T-helper 2 cell treated with Interferon-gamma antibody and Interleukin-4, amounts not matched to agents 100 ng/mL and 5 ng/mL, for 36 hours (primary cell): ENCODE measurements at regions not wholly inside any gene's neighbourhood (a gene's known extent, or its start where the extent isn't known, plus 50 kb on each side); places are given as distances from the start of the nearest gene placed in this dataset.

Source experiments
- intact Hi-C: fragments of 100-400 bp; cut with micrococcal nuclease; formaldehyde crosslinking; loops from one replicate; pipeline ENCODE4 v1.15.1; 2023

GRCh38 chr6:133583907-133584427, 304.9 kb upstream of the TCF21 start:
- intact Hi-C loops = no loop called here

- intact Hi-C loops = no loop called here
Measured at GRCh38 chr6:133584823-133585222, 304.1 kb upstream of the TCF21 start.

GRCh38 chr6:133585978-133586377, 302.9 kb upstream of the TCF21 start:
- intact Hi-C loops = no loop called here

GRCh38 chr6:133587546-133588160, 301.3 kb upstream of the TCF21 start:
- intact Hi-C loops = no loop called here

- intact Hi-C loops = no loop called here
Measured at GRCh38 chr6:133590196-133590595, 298.7 kb upstream of the TCF21 start.

- intact Hi-C loops = no loop called here
Measured at GRCh38 chr6:133590814-133591213, 298.1 kb upstream of the TCF21 start.

GRCh38 chr6:133591275-133591674, 297.6 kb upstream of the TCF21 start:
- intact Hi-C loops = no loop called here

GRCh38 chr6:133594652-133595110, 294.2 kb upstream of the TCF21 start:
- intact Hi-C loops = no loop called here

GRCh38 chr6:133595111-133595761, 293.7 kb upstream of the TCF21 start:
- intact Hi-C loops = no loop called here

- intact Hi-C loops = no loop called here
Measured at GRCh38 chr6:133606852-133607251, 282.1 kb upstream of the TCF21 start.

- intact Hi-C loops = no loop called here
Measured at GRCh38 chr6:133608620-133609019, 280.3 kb upstream of the TCF21 start.

GRCh38 chr6:133609415-133610226, 279.3 kb upstream of the TCF21 start:
- intact Hi-C loops = no loop called here

- intact Hi-C loops = no loop called here
Measured at GRCh38 chr6:133610227-133610840, 278.6 kb upstream of the TCF21 start.

GRCh38 chr6:133610971-133611370, 277.9 kb upstream of the TCF21 start:
- intact Hi-C loops = no loop called here

GRCh38 chr6:133612459-133612858, 276.5 kb upstream of the TCF21 start:
- intact Hi-C loops = no loop called here

GRCh38 chr6:133613211-133613610, 275.7 kb upstream of the TCF21 start:
- intact Hi-C loops = no loop called here

GRCh38 chr6:133621751-133622150, 267.2 kb upstream of the TCF21 start:
- intact Hi-C loops = no loop called here

GRCh38 chr6:133623065-133623464, 265.8 kb upstream of the TCF21 start:
- intact Hi-C loops = no loop called here

- intact Hi-C loops = no loop called here
Measured at GRCh38 chr6:133623621-133624020, 265.3 kb upstream of the TCF21 start.

GRCh38 chr6:133626096-133626666, 262.7 kb upstream of the TCF21 start:
- intact Hi-C loops = no loop called here

GRCh38 chr6:133629970-133630369, 258.9 kb upstream of the TCF21 start:
- intact Hi-C loops = no loop called here
